ENCODE measurements at regions not wholly inside any gene's neighbourhood (a gene's known extent, or its start where the extent isn't known, plus 50 kb on each side); places are given as distances from the start of the nearest gene placed in this dataset.

DNA sequence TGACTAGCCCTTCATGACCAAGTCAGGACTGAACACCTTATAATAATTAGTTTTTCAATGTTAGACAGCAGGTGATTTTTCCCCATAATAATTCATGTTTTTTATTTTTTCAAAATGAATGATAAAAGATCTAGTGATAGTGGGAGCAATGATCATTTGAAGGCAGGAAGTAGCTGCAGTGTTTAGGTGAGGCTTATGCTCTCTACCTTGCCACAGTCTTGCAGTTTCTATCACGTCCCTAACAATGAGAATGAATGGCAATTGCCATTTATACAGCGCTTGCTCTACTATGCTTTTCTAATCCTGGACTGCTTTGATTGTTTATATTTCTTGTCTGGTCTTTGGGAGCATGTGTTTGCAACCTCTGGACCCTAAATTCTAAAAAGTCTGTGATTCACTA, 367.8 kb upstream of the RIOK2 start:
- no peak for DNase-seq (ENCODE audit: low read depth)
- H3K4me3 ChIP-seq (ENCODE audit: low read depth, low read length) = no peak overlapping the region
- in situ Hi-C loops (cut with HindIII; ENCODE audit: low sequenced_read_pairs) = no loop called here
- no peak for TF ChIP-seq CTCF (IDR thresholded peaks at IDR 0.05; ENCODE audit: low read depth, low read length, missing control alignments)

DNA sequence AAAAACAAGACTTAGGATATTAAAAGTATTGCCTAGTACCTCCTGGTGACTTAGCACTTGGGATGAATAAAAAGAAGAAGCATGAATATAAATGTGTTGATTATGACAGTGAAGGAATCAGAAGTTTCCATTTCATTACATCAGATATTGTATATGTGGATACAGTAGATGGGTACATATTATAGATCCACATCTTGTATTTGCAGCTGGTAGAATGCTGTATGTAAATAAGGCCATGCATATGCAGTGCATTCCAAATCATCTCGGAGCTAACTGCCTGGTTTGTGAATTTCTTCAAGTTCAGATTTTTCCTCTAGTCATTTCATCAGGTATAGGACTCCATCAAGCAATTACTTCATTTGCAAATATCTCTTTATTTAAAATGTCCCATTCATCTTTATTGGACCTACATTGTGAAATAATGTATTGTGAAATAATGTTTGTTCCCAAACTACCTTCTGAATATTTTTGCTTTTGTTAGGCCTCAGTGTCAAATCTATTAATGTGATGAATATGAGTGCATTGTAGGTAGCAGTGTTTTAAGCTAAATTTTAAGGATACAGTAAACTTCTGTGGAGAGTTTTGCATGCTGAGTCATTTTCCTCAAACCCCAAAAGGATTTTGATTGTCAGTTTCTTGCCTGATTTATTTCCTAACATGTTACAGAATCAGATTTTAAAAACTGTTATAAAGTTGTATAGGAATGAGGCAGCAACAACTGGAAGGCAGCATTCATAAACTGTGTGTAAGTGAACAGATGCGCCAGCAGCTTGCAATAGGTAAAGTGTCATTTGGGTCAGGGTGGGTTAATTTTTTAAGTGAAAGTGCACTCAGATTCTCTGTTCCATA, 370.8 kb upstream of the RIOK2 start:
- no peak for TF ChIP-seq CTCF (IDR thresholded peaks at IDR 0.05; ENCODE audit: low read depth, low read length, missing control alignments)
- in situ Hi-C loops (cut with HindIII; ENCODE audit: low sequenced_read_pairs) = no loop called here
- H3K4me3 ChIP-seq (ENCODE audit: low read depth, low read length) = no peak overlapping the region
- no peak for DNase-seq (ENCODE audit: low read depth)

GRCh38 chr5:97554977-97555643, 372.1 kb upstream of the RIOK2 start:
- in situ Hi-C loops (cut with HindIII; ENCODE audit: low sequenced_read_pairs) = no loop called here
- TF ChIP-seq CTCF (IDR thresholded peaks at IDR 0.05; ENCODE audit: low read depth, low read length, missing control alignments) = no peak
- no peak overlapping the region for H3K4me3 ChIP-seq (ENCODE audit: low read depth, low read length)
- DNase-seq (ENCODE audit: low read depth) = no peak

DNA sequence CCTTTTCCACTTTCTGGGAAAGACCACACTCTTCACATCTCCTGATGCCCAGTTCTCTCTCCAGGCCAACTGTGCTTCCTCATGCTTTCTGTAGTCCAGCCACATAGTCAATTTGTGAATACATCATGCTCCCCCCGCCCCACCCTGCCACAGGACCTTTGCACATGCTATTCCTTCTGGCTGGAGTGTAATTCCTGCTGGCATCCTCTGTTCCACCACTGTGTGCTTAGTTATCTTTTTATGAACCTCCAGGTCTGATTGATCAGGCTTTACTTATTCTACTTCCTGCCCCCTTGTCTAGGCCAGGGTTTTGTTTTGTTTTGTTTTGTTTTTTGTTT, 372.6 kb upstream of the RIOK2 start:
- in situ Hi-C loops (cut with HindIII; ENCODE audit: low sequenced_read_pairs) = no loop called here
- DNase-seq (ENCODE audit: low read depth) = no peak
- H3K4me3 ChIP-seq (ENCODE audit: low read depth, low read length) = no peak overlapping the region
- TF ChIP-seq CTCF (IDR thresholded peaks at IDR 0.05; ENCODE audit: low read depth, low read length, missing control alignments) = no peak

GRCh38 chr5:97559827-97560598, 377.0 kb upstream of the RIOK2 start:
- no peak for DNase-seq (ENCODE audit: low read depth)
- in situ Hi-C loops (cut with HindIII; ENCODE audit: low sequenced_read_pairs) = no loop called here
- no peak overlapping the region for H3K4me3 ChIP-seq (ENCODE audit: low read depth, low read length)
- TF ChIP-seq CTCF (IDR thresholded peaks at IDR 0.05; ENCODE audit: low read depth, low read length, missing control alignments) = no peak

GRCh38 chr5:97560599-97560993, 377.5 kb upstream of the RIOK2 start:
- in situ Hi-C loops (cut with HindIII; ENCODE audit: low sequenced_read_pairs) = no loop called here
- TF ChIP-seq CTCF (IDR thresholded peaks at IDR 0.05; ENCODE audit: low read depth, low read length, missing control alignments) = no peak
- DNase-seq (ENCODE audit: low read depth) = no peak
- no peak overlapping the region for H3K4me3 ChIP-seq (ENCODE audit: low read depth, low read length)

Data from astrocyte of the cerebellum (primary cell).